ENCODE measurements at regions not wholly inside any gene's neighbourhood (a gene's known extent, or its start where the extent isn't known, plus 50 kb on each side); places are given as distances from the start of the nearest gene placed in this dataset.

- DNase-seq (ENCODE audit: low read depth in 1 of 2, low spot score in 1 of 2) (no peak), ATAC-seq (no peak), FAIRE-seq (no peak)
- H3K4me1 ChIP-seq, result no peaks in the 10 kb centered on the region
- no peak overlapping the region for H3K4me3 ChIP-seq
- no peak overlapping the region for H3K27ac ChIP-seq
- ChIA-PET POLR2A (no interaction called here), CTCF (no interaction called here)
- H3K4me2 ChIP-seq, result no peak overlapping the region
- WGBS (ENCODE audit: missing lambda C conversion rate), result 3% methylated on average over 3 of the region's 3 CpGs
- H3K9me3 ChIP-seq, result no peaks in the 10 kb centered on the region
- peak; percentile 44 for TF ChIP-seq MAFK (IDR thresholded peaks at IDR 0.05; ENCODE audit: partially characterized antibody)
- no peak for TF ChIP-seq CEBPB (IDR thresholded peaks at IDR 0.05)
These were observed 786.8 kb upstream of the FBXO33 start for GRCh38 chr14:40219032-40219431.

GRCh38 chr14:40218282-40218941 is 786.2 kb upstream of the FBXO33 start:
- FAIRE-seq (no peak), DNase-seq (ENCODE audit: low read depth in 1 of 2, low spot score in 1 of 2) (no peak), ATAC-seq (no peak)
- WGBS (ENCODE audit: missing lambda C conversion rate), result 35% methylated on average over 6 of the region's 6 CpGs
- ChIA-PET POLR2A (no interaction called here), CTCF (no interaction called here)
- TF ChIP-seq BCL3 (IDR thresholded peaks at IDR 0.05) (no peak), SMC3 (IDR thresholded peaks at IDR 0.05) (no peak), ZSCAN20 (CRISPR knock-in tag; IDR thresholded peaks at IDR 0.05) (no peak), ZC3H11A (IDR thresholded peaks at IDR 0.05) (no peak)
- TF ChIP-seq, protein P1, sequence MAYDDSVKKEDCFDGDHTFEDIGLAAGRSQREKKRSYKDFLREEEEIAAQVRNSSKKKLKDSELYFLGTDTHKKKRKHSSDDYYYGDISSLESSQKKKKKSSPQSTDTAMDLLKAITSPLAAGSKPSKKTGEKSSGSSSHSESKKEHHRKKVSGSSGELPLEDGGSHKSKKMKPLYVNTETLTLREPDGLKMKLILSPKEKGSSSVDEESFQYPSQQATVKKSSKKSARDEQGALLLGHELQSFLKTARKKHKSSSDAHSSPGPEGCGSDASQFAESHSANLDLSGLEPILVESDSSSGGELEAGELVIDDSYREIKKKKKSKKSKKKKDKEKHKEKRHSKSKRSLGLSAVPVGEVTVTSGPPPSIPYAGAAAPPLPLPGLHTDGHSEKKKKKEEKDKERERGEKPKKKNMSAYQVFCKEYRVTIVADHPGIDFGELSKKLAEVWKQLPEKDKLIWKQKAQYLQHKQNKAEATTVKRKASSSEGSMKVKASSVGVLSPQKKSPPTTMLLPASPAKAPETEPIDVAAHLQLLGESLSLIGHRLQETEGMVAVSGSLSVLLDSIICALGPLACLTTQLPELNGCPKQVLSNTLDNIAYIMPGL (CRISPR knock-in tag; IDR thresholded peaks at IDR 0.05; ENCODE audit: borderline replicate concordance), result no peak
- TF ChIP-seq, protein P2, sequence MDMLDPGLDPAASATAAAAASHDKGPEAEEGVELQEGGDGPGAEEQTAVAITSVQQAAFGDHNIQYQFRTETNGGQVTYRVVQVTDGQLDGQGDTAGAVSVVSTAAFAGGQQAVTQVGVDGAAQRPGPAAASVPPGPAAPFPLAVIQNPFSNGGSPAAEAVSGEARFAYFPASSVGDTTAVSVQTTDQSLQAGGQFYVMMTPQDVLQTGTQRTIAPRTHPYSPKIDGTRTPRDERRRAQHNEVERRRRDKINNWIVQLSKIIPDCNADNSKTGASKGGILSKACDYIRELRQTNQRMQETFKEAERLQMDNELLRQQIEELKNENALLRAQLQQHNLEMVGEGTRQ (IDR thresholded peaks at IDR 0.05), result no peak
- no peak overlapping the region for H3K27ac ChIP-seq
- no peak overlapping the region for H3K4me3 ChIP-seq
- no peaks in the 10 kb centered on the region for H3K4me1 ChIP-seq
- H3K9me3 ChIP-seq, result no peaks in the 10 kb centered on the region
- H3K4me2 ChIP-seq, result no peak overlapping the region

GRCh38 chr14:40216976-40217375 is 784.7 kb upstream of the FBXO33 start:
- H3K27ac ChIP-seq, result no peak overlapping the region
- no peaks in the 10 kb centered on the region for H3K4me1 ChIP-seq
- no peak overlapping the region for H3K4me3 ChIP-seq
- ChIA-PET CTCF (no interaction called here), POLR2A (no interaction called here)
- 30% methylated on average over 18 of the region's 22 CpGs for WGBS (ENCODE audit: missing lambda C conversion rate)
- no peak for TF ChIP-seq MAX (IDR thresholded peaks at IDR 0.05)
- TF ChIP-seq JUNB (IDR thresholded peaks at IDR 0.05), result no peak
- TF ChIP-seq, protein P2 (IDR thresholded peaks at IDR 0.05), result no peak
- TF ChIP-seq, protein P3, sequence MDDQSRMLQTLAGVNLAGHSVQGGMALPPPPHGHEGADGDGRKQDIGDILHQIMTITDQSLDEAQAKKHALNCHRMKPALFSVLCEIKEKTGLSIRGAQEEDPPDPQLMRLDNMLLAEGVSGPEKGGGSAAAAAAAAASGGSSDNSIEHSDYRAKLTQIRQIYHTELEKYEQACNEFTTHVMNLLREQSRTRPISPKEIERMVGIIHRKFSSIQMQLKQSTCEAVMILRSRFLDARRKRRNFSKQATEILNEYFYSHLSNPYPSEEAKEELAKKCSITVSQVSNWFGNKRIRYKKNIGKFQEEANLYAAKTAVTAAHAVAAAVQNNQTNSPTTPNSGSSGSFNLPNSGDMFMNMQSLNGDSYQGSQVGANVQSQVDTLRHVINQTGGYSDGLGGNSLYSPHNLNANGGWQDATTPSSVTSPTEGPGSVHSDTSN (IDR thresholded peaks at IDR 0.05), result no peak
- no peak for TF ChIP-seq CEBPB (IDR thresholded peaks at IDR 0.05)
- TF ChIP-seq ELK1 (IDR thresholded peaks at IDR 0.05; ENCODE audit: low read depth, low read length), result no peak
- no peak for TF ChIP-seq CBX2 (IDR thresholded peaks at IDR 0.05; ENCODE audit: borderline replicate concordance, low read depth)
- TF ChIP-seq HOXB13 (CRISPR knock-in tag; IDR thresholded peaks at IDR 0.05; ENCODE audit: low read depth), result no peak
- TF ChIP-seq HOXB5 (CRISPR knock-in tag; IDR thresholded peaks at IDR 0.05), result no peak
- no peak for TF ChIP-seq FOXS1 (CRISPR knock-in tag; IDR thresholded peaks at IDR 0.05)
- no peak for TF ChIP-seq EHMT2 (IDR thresholded peaks at IDR 0.05; ENCODE audit: low read depth)
- no peak for TF ChIP-seq FOSL2 (IDR thresholded peaks at IDR 0.05)
- no peak for TF ChIP-seq FOSL2 (CRISPR knock-in tag; IDR thresholded peaks at IDR 0.05)
- TF ChIP-seq KDM1A (IDR thresholded peaks at IDR 0.05; ENCODE audit: low read depth), result no peak
- no peak for TF ChIP-seq NPAS2 (CRISPR knock-in tag; IDR thresholded peaks at IDR 0.05; ENCODE audit: borderline replicate concordance)
- TF ChIP-seq EP300 (IDR thresholded peaks at IDR 0.05), result no peak
- no peak for TF ChIP-seq MYC (IDR thresholded peaks at IDR 0.05; ENCODE audit: borderline replicate concordance, low read length)
- TF ChIP-seq, protein P4, sequence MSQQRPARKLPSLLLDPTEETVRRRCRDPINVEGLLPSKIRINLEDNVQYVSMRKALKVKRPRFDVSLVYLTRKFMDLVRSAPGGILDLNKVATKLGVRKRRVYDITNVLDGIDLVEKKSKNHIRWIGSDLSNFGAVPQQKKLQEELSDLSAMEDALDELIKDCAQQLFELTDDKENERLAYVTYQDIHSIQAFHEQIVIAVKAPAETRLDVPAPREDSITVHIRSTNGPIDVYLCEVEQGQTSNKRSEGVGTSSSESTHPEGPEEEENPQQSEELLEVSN (IDR thresholded peaks at IDR 0.05; ENCODE audit: borderline replicate concordance, low read depth), result no peak
- no peak for TF ChIP-seq FOSB (CRISPR knock-in tag; IDR thresholded peaks at IDR 0.05)
- TF ChIP-seq POLR2A (IDR thresholded peaks at IDR 0.05; ENCODE audit: low read length), result no peak
- FAIRE-seq, result no peak
- H3K4me2 ChIP-seq, result no peak overlapping the region
- no peak for DNase-seq (ENCODE audit: low read depth in 1 of 2, low spot score in 1 of 2)
- no peak for ATAC-seq
- H3K9me3 ChIP-seq, result no peaks in the 10 kb centered on the region

Measured in A549 (cell line).